H1 (cell line): ENCODE measurements at regions not wholly inside any gene's neighbourhood (a gene's known extent, or its start where the extent isn't known, plus 50 kb on each side); places are given as distances from the start of the nearest gene placed in this dataset.

Source experiments
- CTCF ChIA-PET: fragments of 300-600 bp; sonication (Branson Sonifier 250); formaldehyde crosslinking; loops from one replicate; lab custom pipeline; 2021; ENCODE audit not compliant: partially characterized antibody; lab: Charles Lee
- POLR2A ChIA-PET: fragments of 300-600 bp; sonication (Branson Sonifier 250); formaldehyde crosslinking; loops from one replicate; lab custom pipeline; 2021; ENCODE audit warnings: inconsistent platforms; ENCODE audit not compliant: partially characterized antibody; lab: Charles Lee
- DNase-seq, 2 experiments: peaks; one replicate each; pipeline versions ENCODE4 v3.0.0 to v3.0.0-alpha.2; 2010 to 2022; ENCODE audit warnings: low spot score in 2 of 2, low read depth in 1 of 2, mixed read lengths in 1 of 2
- FAIRE-seq: peaks from 2 replicates; lab custom pipeline; 2011; peaks lifted over from hg19 to GRCh38; lab: Jason Lieb, UNC
- H2AFZ ChIP-seq: 2 replicates; pipeline ENCODE4 v1.8.1; 2012; ENCODE audit warnings: low read length, inconsistent platforms
- H2AK5ac ChIP-seq: 2 replicates; pipeline ENCODE4 v1.6.1; 2013; ENCODE audit warnings: low read depth, low read length
- H2BK120ac ChIP-seq: replicated peaks from 2 replicates; pipeline ENCODE3; 2013; ENCODE audit warnings: low read depth, low read length, inconsistent platforms
- H2BK12ac ChIP-seq: 2 replicates; pipeline ENCODE4 v1.6.1; 2013; ENCODE audit warnings: low read depth, low read length
- H2BK15ac ChIP-seq: 2 replicates; pipeline ENCODE4 v1.6.1; 2013; ENCODE audit warnings: low read length
- H2BK20ac ChIP-seq: 2 replicates; pipeline ENCODE4 v1.6.1; 2013; ENCODE audit warnings: low read length
- H2BK5ac ChIP-seq: 2 replicates; pipeline ENCODE4 v1.6.1; 2013; ENCODE audit warnings: low read depth, low read length
- H3K14ac ChIP-seq: 2 replicates; pipeline ENCODE4 v1.6.1; 2013; ENCODE audit warnings: inconsistent platforms; ENCODE audit not compliant: insufficient read length
- H3K18ac ChIP-seq: 2 replicates; pipeline ENCODE4 v1.6.1; 2013; ENCODE audit warnings: low read length; ENCODE audit errors: extremely low read depth
- H3K23ac ChIP-seq: 2 replicates; pipeline ENCODE4 v1.6.1; 2013; ENCODE audit warnings: inconsistent platforms; ENCODE audit not compliant: insufficient read length
- H3K23me2 ChIP-seq: 2 replicates; pipeline ENCODE4 v1.6.1; 2013; ENCODE audit warnings: low read depth, low read length
- H3K27ac ChIP-seq: 2 replicates; pipeline ENCODE4 v1.6.1; 2011; ENCODE audit warnings: low read depth, low read length, inconsistent platforms
- H3K27me3 ChIP-seq, 4 experiments: replicated peaks in 1 of 4; 1 replicate in 1 of 4; 2 replicates in 3 of 4; pipeline versions ENCODE4 v1.6.1 to v1.8.1; 2011 to 2013; ENCODE audit warnings: low read length in 3 of 4, mild to moderate bottlenecking in 3 of 4, inconsistent platforms in 2 of 4, mixed read lengths in 2 of 4, moderate library complexity in 1 of 4; ENCODE audit not compliant: control insufficient read depth in 3 of 4, insufficient read depth in 3 of 4; ENCODE audit errors: extremely low read depth in 1 of 4
- H3K36me3 ChIP-seq, 4 experiments: 2 replicates each; pipeline versions ENCODE4 v1.6.1 to v1.8.1; 2011 to 2013; ENCODE audit warnings: mild to moderate bottlenecking in 4 of 4, low read length in 3 of 4, moderate library complexity in 2 of 4, control low read depth in 1 of 4, inconsistent platforms in 1 of 4; ENCODE audit not compliant: insufficient read depth in 4 of 4, control insufficient read depth in 2 of 4
- H3K4ac ChIP-seq: replicated peaks from 2 replicates; pipeline ENCODE3; 2013; ENCODE audit warnings: low read length, low read depth, mixed read lengths, inconsistent platforms; ENCODE audit not compliant: insufficient read length
- H3K4me1 ChIP-seq, 4 experiments: replicated peaks in 1 of 4; 1 replicate in 1 of 4; 2 replicates in 3 of 4; pipeline versions ENCODE4 v1.6.1 to v1.8.1; 2011 to 2013; ENCODE audit warnings: low read length in 3 of 4, inconsistent platforms in 2 of 4, mixed read lengths in 1 of 4; ENCODE audit not compliant: insufficient read depth in 4 of 4, control insufficient read depth in 3 of 4
- H3K4me2 ChIP-seq, 2 experiments: 2 replicates each; pipeline versions ENCODE4 v1.6.1 to v1.8.1; 2011 to 2013; ENCODE audit warnings: low read depth in 2 of 2, low read length in 2 of 2, control low read depth in 1 of 2, inconsistent platforms in 1 of 2, mild to moderate bottlenecking in 1 of 2; ENCODE audit not compliant: insufficient read depth in 1 of 2
- H3K4me3 ChIP-seq, 4 experiments: fragments of 200-600, 300-600 bp in 1 of 4; sonication (generic), shearing (Covaris generic), sonication (Bioruptor Twin) in 1 of 4; 2 replicates each; pipeline versions ENCODE4 v1.5.1 to v1.8.1; 2011 to 2016; ENCODE audit warnings: low read length in 4 of 4, low read depth in 3 of 4, control low read depth in 2 of 4, inconsistent platforms in 2 of 4, mild to moderate bottlenecking in 2 of 4, mixed read lengths in 1 of 4, moderate library complexity in 1 of 4; ENCODE audit not compliant: insufficient read depth in 2 of 4; ENCODE audit errors: extremely low read depth in 1 of 4
- H3K56ac ChIP-seq: replicated peaks from 2 replicates; pipeline ENCODE3; 2013; ENCODE audit warnings: low read depth, mild to moderate bottlenecking, mixed read lengths, low read length, inconsistent platforms; ENCODE audit not compliant: insufficient read length
- H3K79me1 ChIP-seq: 2 replicates; pipeline ENCODE4 v1.6.1; 2013; ENCODE audit warnings: low read depth, low read length, control low read depth
- H3K79me2 ChIP-seq, 2 experiments: 2 replicates each; pipeline versions ENCODE4 v1.6.1 to v1.8.1; 2012 to 2013; ENCODE audit warnings: low read length in 2 of 2, mild to moderate bottlenecking in 2 of 2, inconsistent platforms in 1 of 2; ENCODE audit not compliant: insufficient read depth in 2 of 2, control insufficient read depth in 1 of 2
- H3K9ac ChIP-seq, 4 experiments: replicated peaks in 1 of 4; 1 replicate in 1 of 4; 2 replicates in 3 of 4; pipeline versions ENCODE4 v1.6.1 to v1.8.1; 2011 to 2013; ENCODE audit warnings: low read depth in 3 of 4, low read length in 3 of 4, control low read depth in 2 of 4, mild to moderate bottlenecking in 2 of 4, moderate library complexity in 2 of 4, inconsistent platforms in 1 of 4; ENCODE audit errors: extremely low read depth in 1 of 4
- H3K9me3 ChIP-seq, 2 experiments: 2 replicates each; pipeline versions ENCODE4 v1.6.1 to v1.8.1; 2012 to 2013; ENCODE audit warnings: mild to moderate bottlenecking in 2 of 2, moderate library complexity in 2 of 2, control low read depth in 1 of 2, inconsistent platforms in 1 of 2, low read depth in 1 of 2, low read length in 1 of 2, mixed read lengths in 1 of 2; ENCODE audit not compliant: insufficient read depth in 2 of 2
- H4K20me1 ChIP-seq, 2 experiments: replicated peaks in 1 of 2; 2 replicates each; pipeline versions ENCODE3 to v1.8.1; 2011 to 2013; ENCODE audit warnings: inconsistent platforms in 2 of 2, low read length in 2 of 2, mild to moderate bottlenecking in 1 of 2; ENCODE audit not compliant: insufficient read depth in 2 of 2, control insufficient read depth in 1 of 2
- H4K5ac ChIP-seq: 2 replicates; pipeline ENCODE4 v1.6.1; 2013; ENCODE audit warnings: low read length, low read depth, mixed read lengths, inconsistent platforms; ENCODE audit not compliant: insufficient read length
- H4K8ac ChIP-seq: 2 replicates; pipeline ENCODE4 v1.8.0; 2013; ENCODE audit warnings: mild to moderate bottlenecking, moderate library complexity, low read length, inconsistent platforms; ENCODE audit not compliant: insufficient read depth; ENCODE audit errors: extremely low read depth
- H4K91ac ChIP-seq: replicated peaks from 2 replicates; pipeline ENCODE3; 2013; ENCODE audit warnings: low read length, mixed read lengths, inconsistent platforms; ENCODE audit not compliant: insufficient read length
- FOSL1 ChIP-seq: IDR thresholded peaks from 2 replicates; pipeline ENCODE4 v1.6.1; 2011; ENCODE audit warnings: mild to moderate bottlenecking, low read depth, low read length, moderate library complexity; ENCODE audit not compliant: insufficient read depth
- HDAC2 ChIP-seq, 2 experiments: fragments of 300-600 bp in 1 of 2; sonication (generic) in 1 of 2; IDR thresholded peaks; 2 replicates each; pipeline ENCODE4 v1.6.1; 2011 to 2012; ENCODE audit warnings: low read depth in 2 of 2, low read length in 2 of 2, mild to moderate bottlenecking in 2 of 2, moderate library complexity in 2 of 2, borderline replicate concordance in 1 of 2, inconsistent platforms in 1 of 2
- KDM4A ChIP-seq: IDR thresholded peaks from one replicate; pipeline ENCODE4 v1.7.1; 2012; ENCODE audit warnings: low read depth, mild to moderate bottlenecking, moderate library complexity, low read length, inconsistent platforms; ENCODE audit not compliant: severe bottlenecking
- KDM5A ChIP-seq: fragments of 200-600 bp; IDR thresholded peaks from 2 replicates; pipeline ENCODE4 v1.7.1; 2012; ENCODE audit warnings: mild to moderate bottlenecking, low read length, inconsistent platforms, mixed read lengths
- PHF8 ChIP-seq: fragments of 200-600 bp; sonication (generic); conservative IDR thresholded peaks from 2 replicates; pipeline ENCODE4 v1.7.1; 2012; ENCODE audit warnings: low read depth, mild to moderate bottlenecking, inconsistent platforms, low read length, moderate library complexity
- TAF1 ChIP-seq: IDR thresholded peaks from 2 replicates; pipeline ENCODE4 v1.6.1; 2011; ENCODE audit warnings: mild to moderate bottlenecking, low read depth, low read length
- WGBS, 2 experiments: shearing (Covaris generic) in 1 of 2; methylation state at CpG; one replicate each; pipeline versions ENCODE4 v1.1.6 to v1.1.7; 2013 to 2015; ENCODE audit warnings: low lambda C conversion rate in 2 of 2, mixed read lengths in 2 of 2, inconsistent platforms in 1 of 2, low coverage in 1 of 2, missing lambda C conversion rate in 1 of 2; ENCODE audit not compliant: insufficient replicate concordance in 2 of 2, insufficient coverage in 1 of 2, insufficient read length in 1 of 2; ENCODE audit errors: extremely low coverage in 1 of 2, missing lambda C conversion rate in 1 of 2; 5-methylcytosine and 5-hydroxymethylcytosine counted together

DNA sequence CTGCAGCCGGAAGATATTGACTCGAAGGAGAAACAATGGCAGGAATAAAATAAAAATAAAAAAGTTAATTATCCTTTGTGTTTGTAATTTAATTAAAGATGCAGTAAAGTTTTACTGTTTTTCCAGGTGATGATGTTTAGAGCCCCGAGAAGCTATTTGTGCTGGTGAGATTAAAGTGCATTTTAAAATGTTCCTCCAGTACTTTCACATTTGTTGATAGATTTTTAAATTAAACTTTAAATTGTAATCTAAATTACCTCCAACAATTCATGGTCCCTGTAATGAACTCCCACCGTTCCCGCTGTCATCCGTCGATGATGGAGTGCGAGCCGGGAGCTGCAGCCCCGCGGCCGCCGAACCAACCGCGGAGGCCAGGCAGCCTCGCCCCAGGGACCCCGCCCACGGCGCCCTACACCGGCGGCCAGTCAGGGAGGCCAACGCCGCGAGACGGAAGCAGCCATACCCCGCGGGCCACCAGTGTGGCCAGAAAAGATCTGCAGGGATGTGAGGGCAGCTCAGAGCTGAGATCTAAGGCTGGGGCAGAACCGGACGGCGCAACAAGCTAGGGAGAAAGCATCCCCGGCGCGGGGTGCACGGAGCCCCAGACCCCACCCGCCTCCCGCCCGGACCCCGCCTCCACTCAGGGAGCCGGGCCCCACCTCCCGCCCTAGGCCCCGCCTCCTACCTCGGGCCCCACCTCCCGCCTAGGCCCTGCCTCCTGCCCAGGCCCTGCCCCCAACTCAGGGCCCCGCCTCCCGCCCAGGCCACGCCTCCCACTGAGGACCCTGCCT, 104.0 kb downstream of the FAM53A start:
- CTCF ChIA-PET, result interaction anchor here (0.6 to 1.4 kb wide), 4 partner anchors 12 to 32 kb away, joined by 3 to 7 read pairs (median 3); no protein-coding TSS in a partner anchor
- Histone ChIP-seq H3K4ac (no peak overlapping the region), H4K8ac (peak overlapping the region; percentile 92; the same call in 1 of the 2 replicates), H4K91ac (no peak overlapping the region), H3K4me1 (peaks cover 0 to 20% (median 12%) of the 10 kb centered on the region in 4 experiments; a peak in 6 of 7 replicates), H3K27me3 (no peaks in the 10 kb centered on the region; a peak in 2 of 7 replicates), H2AK5ac (no peak overlapping the region), H2BK20ac (no peak overlapping the region), H3K56ac (no peak overlapping the region), H3K4me2 (peak overlapping the region; percentile 65 to 85), H3K4me3 (peak overlapping the region; percentile 55 to 90 (median 64)), H4K5ac (no peak overlapping the region), H2BK12ac (no peak overlapping the region), H2AFZ (peak overlapping the region; percentile 79; the same call in 1 of the 2 replicates), H2BK120ac (no peak overlapping the region), H4K20me1 (no peaks in the 10 kb centered on the region), H3K23me2 (peaks cover 9% of the 10 kb centered on the region; the same call in 1 of the 2 replicates), H2BK5ac (no peak overlapping the region), H3K36me3 (no peaks in the 10 kb centered on the region), H3K9me3 (peaks cover 0 to 6% of the 10 kb centered on the region in 2 experiments; a peak in 1 of 4 replicates), H3K14ac (no peak overlapping the region), H3K18ac (no peak overlapping the region), H3K79me2 (no peaks in the 10 kb centered on the region), H3K27ac (no peak overlapping the region)
- 4% methylated on average over 30 of the region's 46 CpGs; no CpG with 5 or more reads in 1 of the 2 experiments for WGBS, 2 experiments
- FAIRE-seq, result no peak
- TF ChIP-seq TAF1 (0 out of 2 replicates have a peak, but pooled peaks have one; percentile 24), KDM4A (peak; percentile 80), HDAC2 (IDR thresholded peaks at IDR 0.05; ENCODE audit: borderline replicate concordance in 1 of 2, low read depth in 2 of 2, low read length in 2 of 2) (0 out of 4 replicates have a peak, but pooled peaks of 1 of the 2 experiments have one; percentile 45), PHF8 (0 out of 2 replicates have a peak, but pooled peaks have one; percentile 34), FOSL1 (no peak), KDM5A (no peak)
- TF ChIP-seq, all 59 proteins: peak for 4
- H3K79me1 ChIP-seq, result no peaks in the 10 kb centered on the region
- H3K23ac ChIP-seq, result no peak overlapping the region
- POLR2A ChIA-PET, result interaction anchor here (0.7 to 1.0 kb wide), 4 partner anchors 9 to 98 kb away, joined by 3 to 5 read pairs (median 4); no protein-coding TSS in a partner anchor
- DNase-seq, result peak; percentile 90 to 97
- H2BK15ac ChIP-seq, result no peak overlapping the region
- no peak overlapping the region for H3K9ac ChIP-seq
